ENCODE measurements at regions not wholly inside any gene's neighbourhood (a gene's known extent, or its start where the extent isn't known, plus 50 kb on each side); places are given as distances from the start of the nearest gene placed in this dataset.

DNA sequence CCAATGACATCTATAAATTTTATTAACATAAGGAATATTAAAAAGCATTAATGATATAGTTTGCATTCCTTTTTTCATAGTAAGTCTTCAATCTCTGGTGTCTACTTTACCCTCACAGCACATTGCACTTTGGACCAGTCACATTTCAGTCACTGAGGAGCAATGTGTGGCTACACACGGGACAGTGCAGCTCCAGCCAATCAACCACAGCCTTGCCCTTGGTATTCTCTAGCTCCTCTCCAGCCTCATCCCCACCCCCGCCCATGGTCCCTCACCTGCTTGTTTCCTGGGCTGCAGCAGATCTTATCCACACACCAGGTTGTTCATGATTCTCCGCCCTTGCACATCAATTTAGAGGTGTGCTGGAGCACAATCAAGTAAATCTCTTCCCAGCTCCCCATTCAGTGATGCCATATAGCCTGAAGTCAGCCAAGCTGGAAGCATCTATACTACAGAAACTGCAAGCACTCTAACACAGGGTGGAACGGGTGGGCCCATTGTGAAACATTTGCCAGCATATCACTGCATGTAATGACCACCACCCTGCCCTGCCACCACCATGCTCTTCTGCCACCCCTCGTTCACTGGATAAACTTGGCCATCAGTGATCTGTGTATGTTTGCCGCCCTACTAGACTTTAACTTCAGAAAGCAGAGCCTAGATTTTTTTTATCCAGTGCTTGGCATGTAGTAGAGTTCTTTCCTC is 93.0 kb upstream of the SLC44A3 start:
- H3K4me3 ChIP-seq (ENCODE audit: low read depth, low read length): no peak overlapping the region
- DNase-seq (ENCODE audit: low read depth): no peak
- TF ChIP-seq, protein P1, sequence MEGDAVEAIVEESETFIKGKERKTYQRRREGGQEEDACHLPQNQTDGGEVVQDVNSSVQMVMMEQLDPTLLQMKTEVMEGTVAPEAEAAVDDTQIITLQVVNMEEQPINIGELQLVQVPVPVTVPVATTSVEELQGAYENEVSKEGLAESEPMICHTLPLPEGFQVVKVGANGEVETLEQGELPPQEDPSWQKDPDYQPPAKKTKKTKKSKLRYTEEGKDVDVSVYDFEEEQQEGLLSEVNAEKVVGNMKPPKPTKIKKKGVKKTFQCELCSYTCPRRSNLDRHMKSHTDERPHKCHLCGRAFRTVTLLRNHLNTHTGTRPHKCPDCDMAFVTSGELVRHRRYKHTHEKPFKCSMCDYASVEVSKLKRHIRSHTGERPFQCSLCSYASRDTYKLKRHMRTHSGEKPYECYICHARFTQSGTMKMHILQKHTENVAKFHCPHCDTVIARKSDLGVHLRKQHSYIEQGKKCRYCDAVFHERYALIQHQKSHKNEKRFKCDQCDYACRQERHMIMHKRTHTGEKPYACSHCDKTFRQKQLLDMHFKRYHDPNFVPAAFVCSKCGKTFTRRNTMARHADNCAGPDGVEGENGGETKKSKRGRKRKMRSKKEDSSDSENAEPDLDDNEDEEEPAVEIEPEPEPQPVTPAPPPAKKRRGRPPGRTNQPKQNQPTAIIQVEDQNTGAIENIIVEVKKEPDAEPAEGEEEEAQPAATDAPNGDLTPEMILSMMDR (IDR thresholded peaks at IDR 0.05; ENCODE audit: insufficient read depth, low read length): no peak

DNA sequence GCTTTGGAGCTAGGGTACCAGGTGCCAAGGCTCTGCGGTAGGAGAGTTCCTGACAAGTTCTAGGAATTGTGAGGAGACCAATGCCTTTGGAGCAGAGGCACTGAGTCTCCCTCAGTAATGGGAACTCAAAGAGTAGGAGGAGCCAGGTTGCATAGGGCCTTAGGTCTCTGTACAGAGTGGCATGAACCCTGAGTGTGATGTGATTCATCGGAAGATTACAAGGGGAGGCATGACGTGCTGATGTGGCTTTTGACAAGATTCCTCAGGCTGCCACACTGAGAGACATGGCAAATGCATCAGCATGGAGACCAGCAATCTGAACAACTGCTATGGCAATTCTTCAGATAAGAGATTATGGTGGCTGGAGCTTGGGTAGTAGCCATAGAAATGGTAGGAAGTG is 94.6 kb upstream of the SLC44A3 start:
- no peak overlapping the region for H3K4me3 ChIP-seq (ENCODE audit: low read depth, low read length)
- DNase-seq (ENCODE audit: low read depth): no peak
- TF ChIP-seq, protein P1 (IDR thresholded peaks at IDR 0.05; ENCODE audit: insufficient read depth, low read length): no peak

DNA sequence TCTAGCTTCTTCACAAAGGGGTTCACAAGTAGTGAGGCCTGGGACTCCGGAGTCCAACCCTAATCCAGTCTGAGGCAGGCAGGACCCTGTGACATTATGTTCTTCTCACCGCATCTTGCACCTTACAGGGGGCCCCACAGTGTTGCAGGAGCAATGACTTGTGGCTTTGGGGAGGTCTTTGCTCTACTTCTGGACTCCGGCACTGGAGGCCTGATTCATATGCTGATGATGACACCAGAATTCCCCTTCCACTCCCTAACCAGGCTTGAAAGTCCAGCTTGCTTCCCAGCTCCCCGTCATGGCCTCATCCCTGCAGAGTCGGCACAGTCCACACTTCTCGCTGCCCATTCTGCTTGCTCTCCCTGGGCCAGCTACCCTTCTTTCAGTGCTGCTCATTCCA is 96.3 kb upstream of the SLC44A3 start:
- TF ChIP-seq, protein P1 (IDR thresholded peaks at IDR 0.05; ENCODE audit: insufficient read depth, low read length): no peak
- no peak for DNase-seq (ENCODE audit: low read depth)
- H3K4me3 ChIP-seq (ENCODE audit: low read depth, low read length): no peak overlapping the region

DNA sequence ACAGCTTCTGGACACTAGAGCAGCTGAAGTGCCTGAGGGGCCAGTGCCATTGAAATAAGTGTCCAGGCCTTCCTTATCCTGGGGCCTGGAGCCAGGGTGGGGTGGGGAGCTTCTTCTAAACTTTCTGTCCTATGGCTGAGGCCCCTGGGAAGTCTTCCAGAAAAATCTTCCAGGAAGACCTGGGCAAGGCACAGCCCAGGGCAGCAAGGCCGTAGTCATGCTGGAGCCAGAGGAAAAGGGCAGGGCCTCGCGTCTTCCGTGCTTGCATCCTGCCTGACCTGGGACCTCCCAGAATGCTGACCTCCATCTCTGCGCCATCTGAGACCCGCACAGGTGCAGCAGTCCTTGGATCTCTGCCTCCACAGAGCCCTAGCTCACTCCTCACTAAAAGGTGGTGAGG is 96.7 kb upstream of the SLC44A3 start:
- H3K4me3 ChIP-seq (ENCODE audit: low read depth, low read length): no peak overlapping the region
- TF ChIP-seq, protein P1 (IDR thresholded peaks at IDR 0.05; ENCODE audit: insufficient read depth, low read length): no peak
- DNase-seq (ENCODE audit: low read depth): no peak

DNA sequence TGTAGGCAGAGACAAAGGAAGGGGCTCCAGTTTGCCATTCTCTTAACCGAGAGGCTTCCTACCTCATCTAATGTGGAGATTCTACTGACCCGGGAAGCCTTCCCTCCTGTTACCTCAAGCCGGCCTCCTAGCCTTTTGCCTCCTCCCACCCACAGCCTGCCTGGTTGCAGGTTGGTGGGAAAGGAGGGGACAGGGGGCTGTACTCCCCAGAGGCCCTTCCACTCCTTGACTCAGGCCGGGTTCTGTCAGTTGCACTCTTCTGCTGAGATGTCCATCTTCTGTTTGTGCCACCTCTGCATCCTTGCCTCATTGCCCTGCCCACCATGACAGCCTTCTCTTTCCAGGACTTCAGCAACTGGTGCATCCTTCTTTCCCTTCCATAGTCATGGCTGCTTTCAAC is 98.0 kb upstream of the SLC44A3 start:
- TF ChIP-seq, protein P1 (IDR thresholded peaks at IDR 0.05; ENCODE audit: insufficient read depth, low read length): no peak
- no peak overlapping the region for H3K4me3 ChIP-seq (ENCODE audit: low read depth, low read length)
- no peak for DNase-seq (ENCODE audit: low read depth)

DNA sequence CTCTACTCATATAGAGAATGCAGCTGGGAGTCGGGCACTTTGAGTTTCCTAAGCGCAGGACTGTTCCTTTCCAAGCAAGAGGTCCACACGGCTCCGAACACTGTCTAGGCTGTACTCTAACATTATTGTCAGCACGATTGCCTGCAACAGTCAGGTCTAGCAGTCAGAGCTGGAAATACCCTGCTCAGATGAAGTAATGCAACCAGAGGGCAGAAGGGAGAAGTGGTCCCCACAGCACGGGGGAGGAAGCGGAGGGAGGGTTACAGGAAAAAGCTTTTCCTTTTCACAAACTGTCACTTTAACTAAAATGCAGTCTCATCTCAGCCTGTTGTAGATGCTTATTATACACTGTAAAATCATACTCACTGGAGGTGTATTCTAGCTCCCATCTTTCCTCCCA is 98.9 kb upstream of the SLC44A3 start:
- H3K4me3 ChIP-seq (ENCODE audit: low read depth, low read length): no peak overlapping the region
- DNase-seq (ENCODE audit: low read depth): no peak
- TF ChIP-seq, protein P1 (IDR thresholded peaks at IDR 0.05; ENCODE audit: insufficient read depth, low read length): no peak

Data from fibroblast of the aortic adventitia (primary cell).